ENCODE measurements at regions not wholly inside any gene's neighbourhood (a gene's known extent, or its start where the extent isn't known, plus 50 kb on each side); places are given as distances from the start of the nearest gene placed in this dataset.

GRCh38 chr22:25351631-25352293 is 132.3 kb downstream of the CRYBB2 start:
- peak; percentile 53 for DNase-seq

GRCh38 chr22:25352294-25352680 is 132.8 kb downstream of the CRYBB2 start:
- no peak for DNase-seq

GRCh38 chr22:25353516-25354445 is 134.3 kb downstream of the CRYBB2 start:
- DNase-seq, result peak; percentile 54

GRCh38 chr22:25354456-25354855 is 135.0 kb downstream of the CRYBB2 start:
- peak; percentile 34 for DNase-seq

- peak; percentile 45 for DNase-seq
Measured at GRCh38 chr22:25357132-25357455, 137.7 kb downstream of the CRYBB2 start.

- DNase-seq, result peak; percentile 42
Measured at GRCh38 chr22:25357606-25358420, 138.4 kb downstream of the CRYBB2 start.

GRCh38 chr22:25358421-25359170 is 139.2 kb downstream of the CRYBB2 start:
- no peak for DNase-seq

GRCh38 chr22:25359601-25360261 is 140.3 kb downstream of the CRYBB2 start:
- peak; percentile 56 for DNase-seq

GRCh38 chr22:25360411-25360810 is 141.0 kb downstream of the CRYBB2 start:
- peak; percentile 50 for DNase-seq

GRCh38 chr22:25360891-25361645 is 141.6 kb downstream of the CRYBB2 start:
- peak; percentile 33 for DNase-seq

- no peak for DNase-seq
Measured at GRCh38 chr22:25361899-25362214, 142.4 kb downstream of the CRYBB2 start.

GRCh38 chr22:25362215-25362882 is 142.9 kb downstream of the CRYBB2 start:
- DNase-seq, result peak; percentile 86

GRCh38 chr22:25362883-25363240 is 143.4 kb downstream of the CRYBB2 start:
- DNase-seq, result no peak

GRCh38 chr22:25363474-25363873 is 144.0 kb downstream of the CRYBB2 start:
- DNase-seq, result no peak

- DNase-seq, result no peak
Measured at GRCh38 chr22:25364281-25364680, 144.8 kb downstream of the CRYBB2 start.

GRCh38 chr22:25364736-25365241 is 145.3 kb downstream of the CRYBB2 start:
- DNase-seq, result no peak

GRCh38 chr22:25365491-25366261 is 146.2 kb downstream of the CRYBB2 start:
- DNase-seq, result no peak

- DNase-seq, result no peak
Measured at GRCh38 chr22:25366408-25366807, 147.0 kb downstream of the CRYBB2 start.

GRCh38 chr22:25366876-25367466 is 147.5 kb downstream of the CRYBB2 start:
- DNase-seq, result no peak

- DNase-seq, result no peak
Measured at GRCh38 chr22:25367756-25368155, 148.3 kb downstream of the CRYBB2 start.
